HG03558 (cell line): ENCODE measurements at regions not wholly inside any gene's neighbourhood (a gene's known extent, or its start where the extent isn't known, plus 50 kb on each side); places are given as distances from the start of the nearest gene placed in this dataset.

Experiments
- ATAC-seq: cut with Tn5 transposase; IDR thresholded peaks from one replicate; pipeline ENCODE4 v1.9.1; 2021; ENCODE audit warnings: moderate number of reproducible peaks; ENCODE audit not compliant: unreplicated experiment; ENCODE audit errors: extremely low read depth

- ATAC-seq: no peak
These were observed 207.9 kb upstream of the ISX start for GRCh38 chr22:34858066-34858465.

GRCh38 chr22:34861787-34862186 is 204.2 kb upstream of the ISX start:
- no peak for ATAC-seq

- no peak for ATAC-seq
These were observed 199.9 kb upstream of the ISX start for GRCh38 chr22:34866081-34866480.

GRCh38 chr22:34866495-34867131 is 199.3 kb upstream of the ISX start:
- no peak for ATAC-seq

GRCh38 chr22:34877506-34877905 is 188.5 kb upstream of the ISX start:
- ATAC-seq: no peak

GRCh38 chr22:34878171-34878570 is 187.8 kb upstream of the ISX start:
- no peak for ATAC-seq

- no peak for ATAC-seq
These were observed 187.0 kb upstream of the ISX start for GRCh38 chr22:34879001-34879400.

GRCh38 chr22:34880662-34881061 is 185.3 kb upstream of the ISX start:
- ATAC-seq: no peak

- no peak for ATAC-seq
These were observed 184.5 kb upstream of the ISX start for GRCh38 chr22:34881453-34881852.

- ATAC-seq: no peak
These were observed 180.1 kb upstream of the ISX start for GRCh38 chr22:34885852-34886251.

GRCh38 chr22:34886391-34886790 is 179.6 kb upstream of the ISX start:
- no peak for ATAC-seq

- ATAC-seq: no peak
These were observed 179.1 kb upstream of the ISX start for GRCh38 chr22:34886812-34887211.

GRCh38 chr22:34897126-34897525 is 168.8 kb upstream of the ISX start:
- no peak for ATAC-seq

GRCh38 chr22:34902335-34902734 is 163.6 kb upstream of the ISX start:
- ATAC-seq: no peak

GRCh38 chr22:34903416-34903815 is 162.5 kb upstream of the ISX start:
- no peak for ATAC-seq

- no peak for ATAC-seq
These were observed 161.5 kb upstream of the ISX start for GRCh38 chr22:34904486-34904885.

- ATAC-seq: no peak
These were observed 152.1 kb upstream of the ISX start for GRCh38 chr22:34913826-34914225.

- ATAC-seq: no peak
These were observed 151.1 kb upstream of the ISX start for GRCh38 chr22:34914846-34915245.

GRCh38 chr22:34917239-34917638 is 148.7 kb upstream of the ISX start:
- no peak for ATAC-seq

- no peak for ATAC-seq
These were observed 134.9 kb upstream of the ISX start for GRCh38 chr22:34931026-34931425.

- ATAC-seq: no peak
These were observed 131.7 kb upstream of the ISX start for GRCh38 chr22:34934261-34934660.

- no peak for ATAC-seq
These were observed 122.1 kb upstream of the ISX start for GRCh38 chr22:34943830-34944229.
